DMS53 treated with DMSO at 0.1 percent for 48 hours (cell line): ENCODE measurements at regions not wholly inside any gene's neighbourhood (a gene's known extent, or its start where the extent isn't known, plus 50 kb on each side); places are given as distances from the start of the nearest gene placed in this dataset.
"Not testable (repeated sequence)": the region's sequence is repeated elsewhere in the genome, so short reads cannot be mapped to it uniquely, and the experiment has no call there.

ENCODE experiments used
- DNase-seq: peaks from one replicate; lab custom pipeline; 2025; ENCODE audit not compliant: unreplicated experiment; lab: John Stamatoyannopoulos, UW

DNA sequence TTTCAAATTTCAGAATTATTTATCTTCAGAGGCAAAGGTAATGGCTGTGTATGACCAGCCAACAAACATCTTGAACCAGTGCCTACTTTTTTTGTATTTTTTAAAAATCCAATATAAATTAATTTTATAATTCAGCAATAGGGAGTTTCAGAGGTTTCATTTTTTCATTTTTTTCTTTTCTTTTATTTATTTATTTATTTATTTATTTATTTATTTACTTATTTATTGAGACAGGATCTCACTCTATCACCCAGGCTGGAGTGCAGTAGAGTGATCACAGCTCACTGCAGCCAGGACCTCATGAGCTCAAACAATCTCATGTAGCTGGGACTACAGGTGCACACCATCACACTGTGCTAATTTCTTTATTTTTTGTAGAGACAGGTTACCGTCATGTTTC, 250.5 kb downstream of the TMEM47 start:
- no peak for DNase-seq

DNA sequence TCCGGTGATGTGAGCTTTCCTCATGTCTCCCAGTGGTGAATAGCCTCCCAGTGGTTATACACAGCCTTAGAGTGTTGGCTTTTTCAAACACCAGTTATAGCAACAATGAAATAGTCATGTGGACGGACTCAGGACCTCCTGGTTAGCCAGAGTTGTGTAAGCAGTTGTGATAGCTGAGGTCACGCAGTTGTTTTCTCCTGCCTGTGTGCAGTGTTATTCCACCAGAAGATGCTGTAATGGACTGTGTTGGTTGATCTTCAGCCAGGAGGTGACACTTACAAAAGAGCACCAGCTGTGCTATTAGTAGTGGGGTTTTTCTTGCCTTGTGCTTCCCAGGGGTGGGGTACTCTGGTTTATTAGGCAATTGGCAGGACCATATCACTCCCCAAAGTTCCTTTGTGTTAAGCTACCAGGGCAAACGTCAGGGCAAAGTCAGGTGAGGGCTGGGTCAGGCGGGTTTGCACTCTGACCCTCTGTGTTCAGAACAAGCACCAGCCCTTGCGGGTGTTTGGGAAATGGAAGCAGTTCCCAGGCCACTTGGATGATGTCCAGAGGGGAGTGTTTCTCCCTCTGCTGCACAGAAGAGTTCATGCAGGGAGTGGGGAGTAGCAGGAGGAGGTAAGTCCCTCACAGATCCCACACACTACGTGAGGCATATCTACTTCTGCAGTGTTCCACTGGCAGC, 252.6 kb downstream of the TMEM47 start:
- no peak for DNase-seq

DNA sequence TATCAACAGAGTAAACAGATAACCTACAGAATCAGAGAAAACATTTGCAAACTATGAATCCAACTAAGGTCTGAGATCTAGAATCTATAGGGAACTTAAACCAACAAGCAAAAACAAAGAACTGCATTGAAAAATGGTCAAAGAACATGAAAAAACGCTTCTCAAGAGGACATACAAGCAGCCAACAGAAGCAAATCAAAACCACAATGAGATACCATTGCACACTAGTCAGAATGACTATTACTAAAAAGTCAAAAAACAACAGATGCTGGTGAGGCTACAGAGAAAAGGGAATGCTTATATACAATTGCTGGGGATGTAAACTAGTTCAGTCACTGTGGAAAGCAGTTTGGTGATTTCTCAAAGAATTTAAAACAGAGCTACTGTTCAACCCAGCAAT, 255.7 kb downstream of the TMEM47 start:
- no peak for DNase-seq

DNA sequence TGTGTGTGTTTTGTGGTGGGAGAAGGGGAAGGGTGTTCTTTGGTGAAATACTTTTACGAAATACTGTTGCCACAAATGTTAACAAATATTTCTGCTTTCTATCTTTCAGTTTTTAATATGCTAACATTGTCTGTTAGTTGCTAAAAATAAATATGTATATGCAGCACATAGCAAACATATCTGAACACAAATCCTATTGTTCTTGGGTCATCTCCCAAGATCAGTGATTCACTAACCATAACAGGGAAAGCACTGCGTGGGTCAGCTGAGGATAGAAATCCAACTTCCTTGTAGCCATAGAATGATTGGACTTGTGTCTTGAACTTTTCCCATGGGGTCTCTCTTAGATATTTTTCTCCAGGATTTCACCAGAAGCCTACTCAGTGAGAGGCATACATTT, 250.3 kb upstream of the FAM47A start:
- DNase-seq = no peak

DNA sequence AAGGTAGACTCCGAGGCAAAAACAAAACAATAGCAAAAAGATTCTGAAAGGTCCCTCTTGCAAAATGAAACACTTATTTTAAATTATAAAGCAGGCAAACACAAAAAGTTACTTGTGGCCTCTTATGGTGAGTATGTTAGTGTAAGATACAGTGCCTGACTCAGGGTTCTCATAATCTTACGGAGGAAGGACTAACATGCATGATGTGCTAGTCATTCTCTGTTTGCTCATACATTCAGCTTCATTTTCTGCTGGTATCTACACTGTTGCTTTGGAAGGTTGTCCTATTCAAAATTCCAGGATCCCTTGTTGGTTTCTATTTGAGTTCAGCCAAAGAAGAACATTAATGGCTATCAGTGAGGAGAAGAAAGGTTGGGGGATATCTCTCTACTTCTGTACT, 249.1 kb upstream of the FAM47A start:
- DNase-seq = no peak

DNA sequence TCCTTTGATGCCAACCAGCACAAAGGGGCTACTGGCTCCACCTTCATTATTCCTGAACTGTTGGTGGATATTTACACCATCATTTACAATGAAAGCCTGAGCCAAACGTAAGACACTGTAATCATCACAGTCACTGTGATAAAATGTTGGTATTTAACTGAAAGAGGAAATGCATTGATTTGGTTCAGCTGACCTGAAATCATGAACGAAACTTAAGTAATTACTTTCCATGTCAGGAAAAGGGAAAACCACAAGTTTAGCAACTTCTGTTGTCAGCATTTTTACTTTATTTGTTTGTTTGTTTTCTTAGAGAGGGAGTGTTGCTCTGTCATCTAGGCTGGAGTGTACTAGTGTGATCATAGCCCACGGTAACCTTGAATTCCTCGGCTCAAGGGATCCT, 247.8 kb upstream of the FAM47A start:
- no peak for DNase-seq

- no peak for DNase-seq
Observed at GRCh38 chrX:34377645-34378044, 245.5 kb upstream of the FAM47A start.

GRCh38 chrX:34371754-34372153, 239.6 kb upstream of the FAM47A start:
- DNase-seq = no peak

DNA sequence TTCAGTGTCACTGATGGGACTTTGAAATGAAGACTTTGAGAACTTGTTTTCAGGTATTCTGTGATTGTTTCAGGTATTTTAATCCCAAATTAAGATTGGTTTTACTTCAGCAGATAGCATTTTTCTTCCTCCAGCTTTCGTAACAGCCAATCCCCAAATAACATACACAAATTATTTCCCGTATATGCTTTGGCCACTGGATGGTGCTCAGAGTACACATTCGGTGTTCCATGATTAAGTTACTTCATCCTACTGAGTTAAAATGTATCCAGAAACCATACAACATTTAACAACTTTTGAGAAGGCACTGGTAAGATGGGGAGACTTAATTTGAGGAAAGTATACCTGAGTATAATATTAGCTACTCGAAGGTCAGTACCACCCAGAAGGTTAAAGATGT, 233.4 kb upstream of the FAM47A start:
- DNase-seq = peak; percentile 6

DNA sequence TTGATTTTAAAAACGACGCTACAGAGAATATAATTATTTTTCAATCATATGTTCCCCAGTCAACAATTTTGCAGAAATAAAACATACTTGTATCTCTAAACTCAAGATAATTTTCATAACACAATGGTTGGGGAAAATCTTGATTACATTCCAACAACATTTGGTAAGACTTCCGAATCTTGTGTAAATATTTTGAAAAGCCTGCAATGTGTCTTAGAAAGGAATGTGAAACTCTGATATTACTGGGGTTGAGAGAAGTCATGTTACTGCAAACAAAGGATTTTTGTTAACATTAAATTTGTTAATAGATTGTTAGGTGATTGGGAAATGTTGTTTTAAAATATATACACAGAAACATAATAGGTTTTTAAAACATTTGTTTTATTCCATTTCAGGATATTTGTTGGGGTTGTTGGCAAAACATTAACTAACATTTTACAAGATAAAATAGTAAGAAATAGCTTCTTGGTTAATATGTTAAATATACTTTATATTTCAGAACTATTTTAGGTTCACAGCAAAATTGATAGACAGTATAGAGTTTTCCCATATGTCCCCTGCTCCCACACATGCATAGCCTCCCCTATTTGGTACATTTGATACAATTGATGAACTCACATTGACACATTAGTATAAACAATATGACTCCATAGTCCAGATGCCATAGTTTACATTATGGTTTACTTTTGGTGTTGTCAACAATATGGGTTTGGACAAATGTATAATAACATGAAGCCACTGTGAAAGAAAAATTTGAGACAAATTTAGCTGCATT, 218.6 kb upstream of the FAM47A start:
- no peak for DNase-seq

- no peak for DNase-seq
Observed at GRCh38 chrX:34343001-34343400, 210.9 kb upstream of the FAM47A start.

GRCh38 chrX:34341814-34342213, 209.7 kb upstream of the FAM47A start:
- no peak for DNase-seq

- no peak for DNase-seq
Observed at GRCh38 chrX:34341258-34341657, 209.1 kb upstream of the FAM47A start.

GRCh38 chrX:34338046-34338445, 205.9 kb upstream of the FAM47A start:
- DNase-seq = no peak

DNA sequence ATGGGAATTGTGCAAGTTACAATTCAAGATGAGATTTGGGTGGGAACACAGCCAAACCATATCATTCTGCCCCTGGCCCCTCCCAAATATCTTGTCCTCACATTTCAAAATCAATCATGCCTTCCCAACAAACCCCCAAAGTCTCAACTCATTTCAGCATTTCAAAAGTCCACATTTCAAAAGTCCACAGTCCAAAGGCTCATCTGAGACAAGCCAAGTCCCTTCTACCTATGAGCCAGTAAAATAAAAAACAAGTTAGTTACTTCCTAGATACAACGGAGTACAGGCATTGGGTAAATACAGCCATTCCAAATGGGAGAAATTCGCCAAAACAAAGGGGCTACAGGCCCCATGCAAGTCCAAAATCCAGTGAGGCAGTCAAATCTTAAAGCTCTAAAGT, 203.3 kb upstream of the FAM47A start:
- not testable (repeated sequence) for DNase-seq

DNA sequence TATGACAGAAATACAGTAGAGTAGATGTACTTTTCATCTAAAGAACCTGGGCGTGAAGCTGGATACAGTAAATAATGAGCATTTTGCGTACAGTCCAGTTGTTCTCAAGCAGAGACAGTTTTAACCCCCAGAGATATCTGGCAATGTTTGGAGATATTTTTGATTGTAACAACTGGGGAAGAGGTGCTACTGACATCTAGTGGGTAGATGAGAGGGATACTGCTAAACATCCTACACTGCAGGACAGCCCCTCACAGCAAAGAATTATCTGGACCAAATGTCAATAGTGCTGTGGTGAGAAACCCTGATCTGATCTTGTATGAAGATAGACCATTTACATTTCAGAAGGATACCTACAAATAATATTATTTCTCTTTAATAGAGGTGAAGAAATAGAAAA, 200.2 kb upstream of the FAM47A start:
- no peak for DNase-seq

- DNase-seq = no peak
Observed at GRCh38 chrX:34325460-34325859, 193.3 kb upstream of the FAM47A start.

GRCh38 chrX:34320424-34320823, 188.3 kb upstream of the FAM47A start:
- DNase-seq = not testable (repeated sequence)

DNA sequence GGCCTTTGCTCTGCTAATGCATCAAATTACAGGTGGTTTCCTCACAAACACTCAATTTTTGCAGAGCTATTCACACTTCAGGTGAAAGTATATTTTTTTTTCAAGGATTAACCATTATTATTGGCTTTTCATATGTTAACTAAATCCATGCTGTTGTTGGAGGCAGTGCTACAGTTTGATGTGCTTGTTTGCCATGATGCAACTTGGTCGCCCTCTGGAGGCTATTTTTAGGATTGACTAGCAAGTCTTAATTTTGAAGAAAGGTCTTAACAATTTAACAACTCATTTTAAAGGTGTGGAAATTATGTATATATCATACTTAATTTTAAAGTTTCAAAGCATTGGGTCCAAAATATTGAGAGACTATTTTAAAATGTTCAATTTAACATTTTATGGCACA, 168.8 kb upstream of the FAM47A start:
- DNase-seq = peak; percentile 5

DNA sequence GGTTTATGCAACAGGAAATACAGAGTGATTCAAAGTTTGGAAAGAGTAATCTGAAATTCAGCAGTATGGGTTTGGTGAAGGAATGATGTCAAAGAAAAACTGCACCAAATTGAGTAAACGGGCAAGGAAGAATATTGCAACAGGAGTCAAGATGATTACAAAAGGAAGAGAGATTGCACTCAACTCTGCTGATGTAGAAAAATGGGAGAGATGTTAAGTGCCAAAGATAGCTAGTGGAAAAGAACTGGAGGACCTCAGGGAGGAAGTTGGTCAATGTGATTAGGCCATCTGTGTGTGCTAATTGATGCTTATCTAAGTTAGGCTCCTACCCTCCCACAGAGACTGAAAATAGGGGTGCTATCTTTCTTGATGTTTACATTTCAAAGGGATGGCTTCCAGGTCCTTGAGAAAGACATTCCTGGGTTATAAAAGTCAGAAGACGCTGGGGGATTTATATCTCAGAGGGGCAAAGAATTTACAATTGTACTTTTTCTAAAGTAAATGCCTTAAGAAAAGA, 167.4 kb upstream of the FAM47A start:
- DNase-seq = no peak

DNA sequence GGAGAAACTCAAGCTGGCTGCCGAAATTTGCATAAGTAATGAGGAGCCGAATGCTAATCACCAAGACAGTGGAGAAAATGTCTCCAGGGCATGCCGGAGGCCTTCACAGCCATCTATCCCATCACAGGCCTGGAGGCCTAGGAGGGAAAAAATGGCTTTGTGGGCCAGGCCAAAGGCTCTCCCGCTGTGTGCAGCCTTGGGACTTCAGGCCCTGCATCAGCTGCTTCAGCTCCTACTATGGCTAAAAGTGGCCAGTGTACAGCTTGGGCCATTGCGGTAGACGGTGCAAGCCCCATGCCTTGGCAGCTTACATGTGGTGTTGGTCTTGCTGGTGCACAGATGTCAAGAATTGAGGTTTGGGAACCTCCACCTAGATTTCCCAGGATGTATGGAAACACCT, 162.6 kb upstream of the FAM47A start:
- no peak for DNase-seq

- no peak for DNase-seq
Observed at GRCh38 chrX:34288782-34289181, 156.7 kb upstream of the FAM47A start.
